PC-3 (cell line): ENCODE measurements at regions not wholly inside any gene's neighbourhood (a gene's known extent, or its start where the extent isn't known, plus 50 kb on each side); places are given as distances from the start of the nearest gene placed in this dataset.

ENCODE experiments used
- CTCF ChIP-seq: fragments of 300-600 bp; sonication (generic); conservative IDR thresholded peaks from 2 replicates; pipeline ENCODE4 v1.5.1; 2017; ENCODE audit warnings: antibody characterized with exemption, low read depth, mild to moderate bottlenecking, low read length
- EZH2 ChIP-seq: fragments of 300-600 bp; sonication (generic); IDR thresholded peaks from one replicate; pipeline ENCODE4 v1.6.1; 2017; ENCODE audit warnings: antibody characterized with exemption, mild to moderate bottlenecking, low read length; ENCODE audit not compliant: unreplicated experiment
- EZH2phosphoT487 ChIP-seq: fragments of 300-600 bp; sonication (generic); IDR thresholded peaks from 2 replicates; pipeline ENCODE4 v1.6.1; 2018; ENCODE audit warnings: mild to moderate bottlenecking, antibody characterized with exemption, low read length, borderline replicate concordance

GRCh38 chrX:16060252-16060651, 63.1 kb upstream of the GRPR start:
- no peak for TF ChIP-seq EZH2phosphoT487
- no peak for TF ChIP-seq CTCF
- TF ChIP-seq EZH2 = no peak
